ENCODE measurements at regions not wholly inside any gene's neighbourhood (a gene's known extent, or its start where the extent isn't known, plus 50 kb on each side); places are given as distances from the start of the nearest gene placed in this dataset.

- H3K36me3 Mint-ChIP-seq (ENCODE audit: insufficient read depth, unreplicated experiment) = no peaks in the 10 kb centered on the region
- DNase-seq = no peak
- intact Hi-C loops (cut with micrococcal nuclease; ENCODE audit: unreplicated experiment) = no loop called here
- H3K27ac Mint-ChIP-seq (ENCODE audit: unreplicated experiment) = no peak overlapping the region
- H3K4me1 Mint-ChIP-seq (ENCODE audit: low read depth, unreplicated experiment) = no peaks in the 10 kb centered on the region
- no peak for TF ChIP-seq CTCF (IDR thresholded peaks at IDR 0.05; ENCODE audit: unreplicated experiment)
- BruUV-seq (replicated peaks) = no TSS peak
- H3K27me3 Mint-ChIP-seq (ENCODE audit: unreplicated experiment) = no peaks in the 10 kb centered on the region
- H3K9me3 Mint-ChIP-seq (ENCODE audit: low read depth, unreplicated experiment) = no peaks in the 10 kb centered on the region
- CTCF ChIA-PET = no interaction called here
- H3K4me3 Mint-ChIP-seq (ENCODE audit: low read depth, unreplicated experiment) = no peak overlapping the region
These were observed 91.1 kb upstream of the ADAMTS5 start for GRCh38 chr21:27057997-27058396.

- no peaks in the 10 kb centered on the region for H3K4me1 Mint-ChIP-seq (ENCODE audit: low read depth, unreplicated experiment)
- no peaks in the 10 kb centered on the region for H3K27me3 Mint-ChIP-seq (ENCODE audit: unreplicated experiment)
- H3K36me3 Mint-ChIP-seq (ENCODE audit: insufficient read depth, unreplicated experiment) = no peaks in the 10 kb centered on the region
- H3K27ac Mint-ChIP-seq (ENCODE audit: unreplicated experiment) = no peak overlapping the region
- intact Hi-C loops (cut with micrococcal nuclease; ENCODE audit: unreplicated experiment) = no loop called here
- no peak for TF ChIP-seq CTCF (IDR thresholded peaks at IDR 0.05; ENCODE audit: unreplicated experiment)
- CTCF ChIA-PET = no interaction called here
- H3K4me3 Mint-ChIP-seq (ENCODE audit: low read depth, unreplicated experiment) = no peak overlapping the region
- no TSS peak for BruUV-seq (replicated peaks)
- H3K9me3 Mint-ChIP-seq (ENCODE audit: low read depth, unreplicated experiment) = no peaks in the 10 kb centered on the region
- DNase-seq = no peak
These were observed 80.9 kb upstream of the ADAMTS5 start for GRCh38 chr21:27047658-27048314.

GRCh38 chr21:27047283-27047657, 80.4 kb upstream of the ADAMTS5 start:
- BruUV-seq (replicated peaks) = no TSS peak

GRCh38 chr21:27045281-27045985, 78.5 kb upstream of the ADAMTS5 start:
- BruUV-seq (replicated peaks) = no TSS peak
- CTCF ChIA-PET = no interaction called here

More at GRCh38 chr21:27047283-27047657, 80.4 kb upstream of the ADAMTS5 start:
- no peak for DNase-seq
- TF ChIP-seq CTCF (IDR thresholded peaks at IDR 0.05; ENCODE audit: unreplicated experiment) = no peak
- intact Hi-C loops (cut with micrococcal nuclease; ENCODE audit: unreplicated experiment) = no loop called here
- H3K4me1 Mint-ChIP-seq (ENCODE audit: low read depth, unreplicated experiment) = no peaks in the 10 kb centered on the region
- H3K36me3 Mint-ChIP-seq (ENCODE audit: insufficient read depth, unreplicated experiment) = no peaks in the 10 kb centered on the region
- no peak overlapping the region for H3K4me3 Mint-ChIP-seq (ENCODE audit: low read depth, unreplicated experiment)
- CTCF ChIA-PET = no interaction called here
- H3K27ac Mint-ChIP-seq (ENCODE audit: unreplicated experiment) = no peak overlapping the region
- no peaks in the 10 kb centered on the region for H3K27me3 Mint-ChIP-seq (ENCODE audit: unreplicated experiment)
- H3K9me3 Mint-ChIP-seq (ENCODE audit: low read depth, unreplicated experiment) = no peaks in the 10 kb centered on the region

More at GRCh38 chr21:27045281-27045985, 78.5 kb upstream of the ADAMTS5 start:
- DNase-seq = no peak
- Mint-ChIP-seq H3K4me3 (ENCODE audit: low read depth, unreplicated experiment) (no peak overlapping the region), H3K36me3 (ENCODE audit: insufficient read depth, unreplicated experiment) (no peaks in the 10 kb centered on the region), H3K27ac (ENCODE audit: unreplicated experiment) (no peak overlapping the region), H3K9me3 (ENCODE audit: low read depth, unreplicated experiment) (no peaks in the 10 kb centered on the region), H3K27me3 (ENCODE audit: unreplicated experiment) (no peaks in the 10 kb centered on the region), H3K4me1 (ENCODE audit: low read depth, unreplicated experiment) (no peaks in the 10 kb centered on the region)
- no peak for TF ChIP-seq CTCF (IDR thresholded peaks at IDR 0.05; ENCODE audit: unreplicated experiment)
- intact Hi-C loops (cut with micrococcal nuclease; ENCODE audit: unreplicated experiment) = no loop called here
